HEK293T (cell line): ENCODE measurements at regions not wholly inside any gene's neighbourhood (a gene's known extent, or its start where the extent isn't known, plus 50 kb on each side); places are given as distances from the start of the nearest gene placed in this dataset.

Experiments used
- ARNT ChIP-seq: fragments of 450-650 bp; IDR thresholded peaks from 2 replicates; pipeline ENCODE4 v1.6.1; 2017; ENCODE audit warnings: mild to moderate bottlenecking
- FOXA1 ChIP-seq: fragments of 450-650 bp; IDR thresholded peaks from 2 replicates; pipeline ENCODE4 v1.6.1; 2016; ENCODE audit warnings: mild to moderate bottlenecking
- L3MBTL2 ChIP-seq: fragments of 450-650 bp; conservative IDR thresholded peaks from 2 replicates; pipeline ENCODE4 v1.6.1; 2016; ENCODE audit warnings: mild to moderate bottlenecking
- NFRKB ChIP-seq: fragments of 450-650 bp; IDR thresholded peaks from 2 replicates; pipeline ENCODE4 v1.6.1; 2016; ENCODE audit warnings: mild to moderate bottlenecking, moderate library complexity
- SP1 ChIP-seq: fragments of 450-650 bp; IDR thresholded peaks from 2 replicates; pipeline ENCODE4 v1.6.1; 2017
- SUZ12 ChIP-seq: fragments of 450-650 bp; IDR thresholded peaks from 2 replicates; pipeline ENCODE4 v1.6.1; 2016; ENCODE audit warnings: mild to moderate bottlenecking
- ZNF384 ChIP-seq: fragments of 450-650 bp; IDR thresholded peaks from 2 replicates; pipeline ENCODE4 v1.6.1; 2016

GRCh38 chr3:31404871-31405270 is 127.9 kb upstream of the STT3B start:
- TF ChIP-seq SUZ12, result no peak
- TF ChIP-seq L3MBTL2, result no peak
- no peak for TF ChIP-seq ZNF384
- no peak for TF ChIP-seq SP1
- no peak for TF ChIP-seq ARNT
- no peak for TF ChIP-seq NFRKB
- TF ChIP-seq FOXA1, result no peak
